GM19324 (cell line): ENCODE measurements at regions not wholly inside any gene's neighbourhood (a gene's known extent, or its start where the extent isn't known, plus 50 kb on each side); places are given as distances from the start of the nearest gene placed in this dataset.

ENCODE experiments used
- ATAC-seq: cut with Tn5 transposase; IDR thresholded peaks from one replicate; pipeline ENCODE4 v1.9.1; 2021; ENCODE audit warnings: mild to moderate bottlenecking, moderate library complexity; ENCODE audit not compliant: unreplicated experiment, low FRiP score

- no peak for ATAC-seq
These were observed 103.8 kb upstream of the MED13L start for GRCh38 chr12:116381240-116381743.

- ATAC-seq, result no peak
These were observed 104.5 kb upstream of the MED13L start for GRCh38 chr12:116381744-116382685.

- ATAC-seq, result no peak
These were observed 105.4 kb upstream of the MED13L start for GRCh38 chr12:116382686-116383530.

GRCh38 chr12:116384175-116384574 lies 106.7 kb upstream of the MED13L start:
- no peak for ATAC-seq

- ATAC-seq, result no peak
These were observed 107.4 kb upstream of the MED13L start for GRCh38 chr12:116384691-116385485.

- no peak for ATAC-seq
These were observed 108.2 kb upstream of the MED13L start for GRCh38 chr12:116385486-116386217.

GRCh38 chr12:116389326-116389725 lies 111.8 kb upstream of the MED13L start:
- ATAC-seq, result no peak

- no peak for ATAC-seq
These were observed 112.5 kb upstream of the MED13L start for GRCh38 chr12:116389990-116390389.

GRCh38 chr12:116390401-116391335 lies 113.2 kb upstream of the MED13L start:
- ATAC-seq, result no peak

GRCh38 chr12:116391501-116391900 lies 114.0 kb upstream of the MED13L start:
- ATAC-seq, result no peak

- no peak for ATAC-seq
These were observed 114.6 kb upstream of the MED13L start for GRCh38 chr12:116392061-116392460.

GRCh38 chr12:116393255-116393654 lies 115.8 kb upstream of the MED13L start:
- no peak for ATAC-seq

- no peak for ATAC-seq
These were observed 116.6 kb upstream of the MED13L start for GRCh38 chr12:116393859-116394650.

- ATAC-seq, result no peak
These were observed 117.9 kb upstream of the MED13L start for GRCh38 chr12:116395396-116395795.

- no peak for ATAC-seq
These were observed 119.7 kb upstream of the MED13L start for GRCh38 chr12:116397148-116397547.

- no peak for ATAC-seq
These were observed 120.7 kb upstream of the MED13L start for GRCh38 chr12:116398193-116398592.

GRCh38 chr12:116399055-116399454 lies 121.6 kb upstream of the MED13L start:
- no peak for ATAC-seq
